ENCODE measurements at regions not wholly inside any gene's neighbourhood (a gene's known extent, or its start where the extent isn't known, plus 50 kb on each side); places are given as distances from the start of the nearest gene placed in this dataset.

GRCh38 chr5:101424530-101425175 is 521.6 kb upstream of the ST8SIA4 start:
- no peak for TF ChIP-seq POU2F2 (IDR thresholded peaks at IDR 0.05; ENCODE audit: low read depth, low read length)
- no peak for TF ChIP-seq PAX5 (IDR thresholded peaks at IDR 0.05; ENCODE audit: insufficient read depth, low read length, severe bottlenecking)
- TF ChIP-seq POLR2A (IDR thresholded peaks at IDR 0.05; ENCODE audit: low read depth, low read length), result no peak
- TF ChIP-seq POLR2AphosphoS5 (IDR thresholded peaks at IDR 0.05; ENCODE audit: low read depth, low read length), result no peak
- TF ChIP-seq TAF1 (IDR thresholded peaks at IDR 0.05; ENCODE audit: low read depth, low read length), result no peak
- TF ChIP-seq SPI1 (IDR thresholded peaks at IDR 0.05; ENCODE audit: low read depth, low read length), result no peak
- no peak for FAIRE-seq
- no peak for DNase-seq (ENCODE audit: insufficient read length, low spot score)

- TF ChIP-seq POU2F2 (IDR thresholded peaks at IDR 0.05; ENCODE audit: low read depth, low read length) (no peak), TAF1 (IDR thresholded peaks at IDR 0.05; ENCODE audit: low read depth, low read length) (no peak), SPI1 (IDR thresholded peaks at IDR 0.05; ENCODE audit: low read depth, low read length) (no peak), POLR2A (IDR thresholded peaks at IDR 0.05; ENCODE audit: low read depth, low read length) (no peak), PAX5 (IDR thresholded peaks at IDR 0.05; ENCODE audit: insufficient read depth, low read length, severe bottlenecking) (no peak), POLR2AphosphoS5 (IDR thresholded peaks at IDR 0.05; ENCODE audit: low read depth, low read length) (no peak)
- DNase-seq (ENCODE audit: insufficient read length, low spot score) (no peak), FAIRE-seq (no peak)
Measured at GRCh38 chr5:101418713-101419118, 515.6 kb upstream of the ST8SIA4 start.

- TF ChIP-seq POLR2AphosphoS5 (IDR thresholded peaks at IDR 0.05; ENCODE audit: low read depth, low read length), result no peak
- FAIRE-seq, result no peak
- no peak for DNase-seq (ENCODE audit: insufficient read length, low spot score)
Measured at GRCh38 chr5:101404531-101404930, 501.4 kb upstream of the ST8SIA4 start.

GRCh38 chr5:101393795-101394450 is 490.8 kb upstream of the ST8SIA4 start:
- FAIRE-seq (no peak), DNase-seq (ENCODE audit: insufficient read length, low spot score) (no peak)
- TF ChIP-seq POLR2AphosphoS5 (IDR thresholded peaks at IDR 0.05; ENCODE audit: low read depth, low read length), result no peak
- TF ChIP-seq POLR2A (IDR thresholded peaks at IDR 0.05; ENCODE audit: low read depth, low read length), result no peak
- no peak for TF ChIP-seq TAF1 (IDR thresholded peaks at IDR 0.05; ENCODE audit: low read depth, low read length)
- TF ChIP-seq PAX5 (IDR thresholded peaks at IDR 0.05; ENCODE audit: insufficient read depth, low read length, severe bottlenecking), result no peak
- no peak for TF ChIP-seq SPI1 (IDR thresholded peaks at IDR 0.05; ENCODE audit: low read depth, low read length)
- no peak for TF ChIP-seq POU2F2 (IDR thresholded peaks at IDR 0.05; ENCODE audit: low read depth, low read length)

- no peak for DNase-seq (ENCODE audit: insufficient read length, low spot score)
- peak; percentile 41 for FAIRE-seq
- TF ChIP-seq PAX5 (IDR thresholded peaks at IDR 0.05; ENCODE audit: insufficient read depth, low read length, severe bottlenecking) (no peak), POLR2A (IDR thresholded peaks at IDR 0.05; ENCODE audit: low read depth, low read length) (no peak), TAF1 (IDR thresholded peaks at IDR 0.05; ENCODE audit: low read depth, low read length) (no peak), SPI1 (IDR thresholded peaks at IDR 0.05; ENCODE audit: low read depth, low read length) (no peak), POU2F2 (IDR thresholded peaks at IDR 0.05; ENCODE audit: low read depth, low read length) (no peak), POLR2AphosphoS5 (IDR thresholded peaks at IDR 0.05; ENCODE audit: low read depth, low read length) (no peak)
Measured at GRCh38 chr5:101390151-101390908, 487.2 kb upstream of the ST8SIA4 start.

GRCh38 chr5:101385276-101385675 is 482.2 kb upstream of the ST8SIA4 start:
- FAIRE-seq (no peak), DNase-seq (ENCODE audit: insufficient read length, low spot score) (no peak)
- TF ChIP-seq POU2F2 (IDR thresholded peaks at IDR 0.05; ENCODE audit: low read depth, low read length) (no peak), SPI1 (IDR thresholded peaks at IDR 0.05; ENCODE audit: low read depth, low read length) (no peak), POLR2A (IDR thresholded peaks at IDR 0.05; ENCODE audit: low read depth, low read length) (no peak), POLR2AphosphoS5 (IDR thresholded peaks at IDR 0.05; ENCODE audit: low read depth, low read length) (no peak), PAX5 (IDR thresholded peaks at IDR 0.05; ENCODE audit: insufficient read depth, low read length, severe bottlenecking) (no peak), TAF1 (IDR thresholded peaks at IDR 0.05; ENCODE audit: low read depth, low read length) (no peak)

GRCh38 chr5:101370181-101370580 is 467.1 kb upstream of the ST8SIA4 start:
- DNase-seq (ENCODE audit: insufficient read length, low spot score) (no peak), FAIRE-seq (no peak)
- TF ChIP-seq POU2F2 (IDR thresholded peaks at IDR 0.05; ENCODE audit: low read depth, low read length), result no peak
- TF ChIP-seq POLR2AphosphoS5 (IDR thresholded peaks at IDR 0.05; ENCODE audit: low read depth, low read length), result no peak
- TF ChIP-seq POLR2A (IDR thresholded peaks at IDR 0.05; ENCODE audit: low read depth, low read length), result no peak
- no peak for TF ChIP-seq SPI1 (IDR thresholded peaks at IDR 0.05; ENCODE audit: low read depth, low read length)
- no peak for TF ChIP-seq TAF1 (IDR thresholded peaks at IDR 0.05; ENCODE audit: low read depth, low read length)
- TF ChIP-seq PAX5 (IDR thresholded peaks at IDR 0.05; ENCODE audit: insufficient read depth, low read length, severe bottlenecking), result no peak

- TF ChIP-seq POLR2AphosphoS5 (IDR thresholded peaks at IDR 0.05; ENCODE audit: low read depth, low read length) (no peak), PAX5 (IDR thresholded peaks at IDR 0.05; ENCODE audit: insufficient read depth, low read length, severe bottlenecking) (no peak), POU2F2 (IDR thresholded peaks at IDR 0.05; ENCODE audit: low read depth, low read length) (no peak), SPI1 (IDR thresholded peaks at IDR 0.05; ENCODE audit: low read depth, low read length) (no peak), TAF1 (IDR thresholded peaks at IDR 0.05; ENCODE audit: low read depth, low read length) (no peak), POLR2A (IDR thresholded peaks at IDR 0.05; ENCODE audit: low read depth, low read length) (no peak)
- no peak for FAIRE-seq
Measured at GRCh38 chr5:101364469-101364868, 461.4 kb upstream of the ST8SIA4 start.

GRCh38 chr5:101362067-101362466 is 459.0 kb upstream of the ST8SIA4 start:
- TF ChIP-seq TAF1 (IDR thresholded peaks at IDR 0.05; ENCODE audit: low read depth, low read length), result no peak
- TF ChIP-seq POU2F2 (IDR thresholded peaks at IDR 0.05; ENCODE audit: low read depth, low read length), result no peak
- DNase-seq (ENCODE audit: insufficient read length, low spot score) (no peak), FAIRE-seq (peak; percentile 51)

More at GRCh38 chr5:101364469-101364868, 461.4 kb upstream of the ST8SIA4 start:
- no peak for DNase-seq (ENCODE audit: insufficient read length, low spot score)
